Astrocyte (in vitro differentiated cells and primary cell): ENCODE measurements at regions not wholly inside any gene's neighbourhood (a gene's known extent, or its start where the extent isn't known, plus 50 kb on each side); places are given as distances from the start of the nearest gene placed in this dataset.

Source experiments
- CTCF ChIP-seq: IDR thresholded peaks from 2 replicates; pipeline ENCODE4 v1.5.1; 2011; ENCODE audit warnings: low read depth, mild to moderate bottlenecking, inconsistent platforms, low read length, moderate library complexity; ENCODE audit not compliant: insufficient read depth
- EZH2 ChIP-seq: IDR thresholded peaks from 2 replicates; pipeline ENCODE4 v1.6.1; 2012; ENCODE audit warnings: mild to moderate bottlenecking, low read length, inconsistent platforms; ENCODE audit not compliant: insufficient read depth

GRCh38 chr22:23411739-23412138 lies 168.4 kb downstream of the IGLL1 start:
- TF ChIP-seq CTCF: no peak
- TF ChIP-seq EZH2: no peak
